Stomach (tissue), 8 donors: ENCODE measurements at regions not wholly inside any gene's neighbourhood (a gene's known extent, or its start where the extent isn't known, plus 50 kb on each side); places are given as distances from the start of the nearest gene placed in this dataset.

Experiments
- DNase-seq, 2 donors: peaks; one replicate each; pipeline versions ENCODE4 v3.0.0 to v3.0.0-alpha.2; 2013 to 2019
- H3K27ac ChIP-seq, 5 donors: fragments of 200-600 bp in 4 of 5; sonication (generic) in 4 of 5; one replicate each; pipeline ENCODE4 v1.5.1; 2013 to 2019; ENCODE audit warnings: mild to moderate bottlenecking in 1 of 5, moderate library complexity in 1 of 5
- H3K27me3 ChIP-seq, 3 donors: fragments of 200-600 bp; sonication (generic); one replicate each; pipeline ENCODE4 v1.5.1; 2017 to 2019; ENCODE audit warnings: mixed run types in 1 of 3
- H3K36me3 ChIP-seq, 4 donors: fragments of 200-600 bp; sonication (generic); 1 replicate in 3 of 4; 2 replicates in 1 of 4; pipeline ENCODE4 v1.5.1; 2016 to 2019
- H3K4me1 ChIP-seq, 4 donors: fragments of 200-600 bp; sonication (generic); one replicate each; pipeline ENCODE4 v1.5.1; 2016 to 2019
- H3K4me3 ChIP-seq, 4 donors: fragments of 200-600 bp; sonication (generic) in 3 of 4; one replicate each; pipeline ENCODE4 v1.5.1; 2016 to 2019; ENCODE audit warnings: mild to moderate bottlenecking in 1 of 4
- H3K9me3 ChIP-seq, 4 donors: fragments of 200-600 bp; sonication (generic); one replicate each; pipeline ENCODE4 v1.5.1; 2016 to 2019
- CTCF ChIP-seq, 7 experiments: fragments of 450-650 bp in 4 of 7; fragments of 200-600 bp in 3 of 7; sonication (generic) in 3 of 7; IDR thresholded peaks; one replicate each; pipeline ENCODE4 v1.5.1; 2016 to 2019; ENCODE audit warnings: antibody characterized with exemption in 7 of 7, control low read depth in 2 of 7, mild to moderate bottlenecking in 1 of 7
- EP300 ChIP-seq: sonication (generic); formaldehyde crosslinking; IDR thresholded peaks from one replicate; pipeline ENCODE4 v1.6.1; 2017; ENCODE audit warnings: antibody characterized with exemption
- POLR2A ChIP-seq, 4 donors: fragments of 450-650 bp; IDR thresholded peaks; one replicate each; pipeline ENCODE4 v1.6.1; 2016; ENCODE audit warnings: antibody characterized with exemption in 4 of 4, control low read depth in 2 of 4, mild to moderate bottlenecking in 1 of 4, moderate library complexity in 1 of 4
- POLR2AphosphoS5 ChIP-seq, 3 donors: sonication (generic); formaldehyde crosslinking; IDR thresholded peaks; one replicate each; pipeline ENCODE4 v1.6.1; 2016; ENCODE audit warnings: antibody characterized with exemption in 3 of 3
- WGBS, 5 donors: extraction: QIAGEN DNeasy Blood & Tissue Kit in 3 of 5; methylation state at CpG; one replicate each; pipeline versions ENCODE4 v1.1.5 to v1.1.7; 2013 to 2018; 5-methylcytosine and 5-hydroxymethylcytosine counted together
- intact Hi-C: fragments of 100-400 bp; cut with DNase I; formaldehyde crosslinking; loops from one replicate; pipeline ENCODE4 v1.15.1; 2023; ENCODE audit warnings: low total_unique reads
- donor health status: healthy with polysubstance abuse.
- donor health status: Bipolar disorder and iron deficiency.
- donor health status: healthy.

GRCh38 chr1:242847390-242847993 lies 323.0 kb upstream of the PLD5 start:
- intact Hi-C loops, result no loop called here
- WGBS, 5 donors, result 28 to 47% (median 39%) methylated on average over 3 of the region's 3 CpGs
- peak in 1 of 2 donors; percentile 27 for DNase-seq
- TF ChIP-seq POLR2AphosphoS5 (IDR thresholded peaks at IDR 0.05) (no peak), CTCF (IDR thresholded peaks at IDR 0.05) (no peak), POLR2A (IDR thresholded peaks at IDR 0.05) (no peak), EP300 (no peak)
- no peak overlapping the region for H3K4me3 ChIP-seq
- no peaks in the 10 kb centered on the region for H3K36me3 ChIP-seq
- H3K9me3 ChIP-seq, result peaks cover 0 to 8% (median 3%) of the 10 kb centered on the region in 4 donors
- no peak overlapping the region for H3K27ac ChIP-seq
- no peaks in the 10 kb centered on the region for H3K4me1 ChIP-seq
- H3K27me3 ChIP-seq, result no peaks in the 10 kb centered on the region

- intact Hi-C loops, result no loop called here
- Histone ChIP-seq H3K4me1 (no peaks in the 10 kb centered on the region), H3K4me3 (no peak overlapping the region), H3K27ac (no peak overlapping the region), H3K27me3 (no peaks in the 10 kb centered on the region), H3K36me3 (no peaks in the 10 kb centered on the region), H3K9me3 (peaks cover 0 to 8% (median 0%) of the 10 kb centered on the region in 4 donors)
- WGBS, 5 donors, result 0 to 5% (median 0%) methylated on average over 1 of the region's 1 CpG
- DNase-seq, result no peak
- TF ChIP-seq CTCF (IDR thresholded peaks at IDR 0.05) (no peak), EP300 (no peak), POLR2A (IDR thresholded peaks at IDR 0.05) (no peak), POLR2AphosphoS5 (IDR thresholded peaks at IDR 0.05) (no peak)
These were observed 317.6 kb upstream of the PLD5 start for GRCh38 chr1:242842094-242842493.

- H3K4me1 ChIP-seq, result no peaks in the 10 kb centered on the region
- 88 to 92% (median 91%) methylated on average over 6 to 12 of the region's 12 CpGs for WGBS, 5 donors
- no peak for TF ChIP-seq POLR2AphosphoS5 (IDR thresholded peaks at IDR 0.05)
- H3K9me3 ChIP-seq, result peaks cover 0 to 7% (median 0%) of the 10 kb centered on the region in 4 donors
- DNase-seq, result no peak
- no peaks in the 10 kb centered on the region for H3K36me3 ChIP-seq
- no peak overlapping the region for H3K4me3 ChIP-seq
- intact Hi-C loops, result no loop called here
- H3K27ac ChIP-seq, result no peak overlapping the region
- H3K27me3 ChIP-seq, result no peaks in the 10 kb centered on the region
These were observed 314.6 kb upstream of the PLD5 start for GRCh38 chr1:242839101-242839500.

GRCh38 chr1:242836423-242836822 lies 311.9 kb upstream of the PLD5 start:
- intact Hi-C loops, result no loop called here
- DNase-seq, result no peak
- WGBS, 5 donors, result 25 to 50% (median 34%) methylated on average over 4 of the region's 4 CpGs
- Histone ChIP-seq H3K27me3 (no peaks in the 10 kb centered on the region), H3K27ac (no peak overlapping the region), H3K36me3 (no peaks in the 10 kb centered on the region), H3K4me1 (no peaks in the 10 kb centered on the region), H3K9me3 (no peaks in the 10 kb centered on the region), H3K4me3 (no peak overlapping the region)
- no peak for TF ChIP-seq POLR2AphosphoS5 (IDR thresholded peaks at IDR 0.05)

GRCh38 chr1:242828828-242829227 lies 304.3 kb upstream of the PLD5 start:
- WGBS, 5 donors, result 45 to 65% (median 54%) methylated on average over 4 of the region's 4 CpGs
- no peaks in the 10 kb centered on the region for H3K36me3 ChIP-seq
- intact Hi-C loops, result no loop called here
- TF ChIP-seq POLR2AphosphoS5 (IDR thresholded peaks at IDR 0.05) (no peak), POLR2A (IDR thresholded peaks at IDR 0.05) (no peak), EP300 (no peak), CTCF (IDR thresholded peaks at IDR 0.05) (no peak)
- H3K27me3 ChIP-seq, result no peaks in the 10 kb centered on the region
- H3K4me3 ChIP-seq, result no peak overlapping the region
- no peaks in the 10 kb centered on the region for H3K4me1 ChIP-seq
- DNase-seq, result no peak
- H3K27ac ChIP-seq, result no peak overlapping the region
- no peaks in the 10 kb centered on the region for H3K9me3 ChIP-seq
